LNCaP clone FGC (cell line): ENCODE measurements at regions not wholly inside any gene's neighbourhood (a gene's known extent, or its start where the extent isn't known, plus 50 kb on each side); places are given as distances from the start of the nearest gene placed in this dataset.

ENCODE experiments used
- DNase-seq: peaks from one replicate; pipeline ENCODE4 v3.0.0-alpha.2; 2011; ENCODE audit warnings: low read depth
- H3K4me3 ChIP-seq: 2 replicates; pipeline ENCODE4 v1.5.1; 2011; ENCODE audit warnings: mild to moderate bottlenecking, low read depth, low read length, control low read depth
- CTCF ChIP-seq: IDR thresholded peaks from 2 replicates; pipeline ENCODE4 v1.5.1; 2012; ENCODE audit warnings: mild to moderate bottlenecking; ENCODE audit not compliant: control insufficient read depth, insufficient read depth; ENCODE audit errors: extremely low read depth

DNA sequence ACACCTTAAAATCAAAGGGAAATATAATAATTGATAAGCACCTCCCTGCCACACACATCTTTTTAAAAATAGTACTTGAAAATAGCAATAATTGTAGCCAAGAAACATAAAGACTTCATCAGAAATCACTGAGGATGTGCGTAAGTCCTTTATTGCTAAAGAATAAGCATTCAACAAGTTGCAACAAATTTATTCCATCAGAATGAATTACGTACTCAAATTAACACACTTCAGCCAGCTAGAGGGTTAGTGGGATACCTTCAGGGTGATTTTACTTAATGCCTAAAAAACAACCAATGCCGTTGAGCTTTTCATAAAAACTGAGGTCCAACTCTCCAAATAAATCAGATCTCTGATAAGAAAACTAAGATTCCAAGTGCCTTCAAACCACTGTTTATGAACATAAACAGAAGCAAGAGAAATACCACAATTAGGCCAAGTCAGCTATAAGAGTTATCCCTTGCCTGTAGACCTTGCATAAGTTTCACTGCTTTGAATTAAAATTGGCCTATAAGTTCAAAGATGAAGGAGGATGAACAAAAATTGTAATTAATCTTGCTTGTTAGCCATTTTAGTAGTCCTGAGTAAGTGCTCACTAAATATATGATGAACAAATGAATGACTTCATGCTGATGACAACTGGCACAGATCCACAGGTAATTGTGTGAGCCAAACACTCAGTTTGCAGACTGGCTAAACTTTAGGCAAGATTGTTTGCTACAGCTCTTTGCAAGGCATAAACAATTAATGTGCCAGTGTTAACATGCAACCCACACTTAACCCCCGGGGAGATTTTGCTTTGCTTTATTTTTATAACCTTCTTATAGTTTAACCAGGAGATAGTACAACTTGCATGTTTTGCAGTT lies 375.1 kb upstream of the THBS1 start:
- DNase-seq, result no peak
- no peak overlapping the region for H3K4me3 ChIP-seq
- no peak for TF ChIP-seq CTCF

DNA sequence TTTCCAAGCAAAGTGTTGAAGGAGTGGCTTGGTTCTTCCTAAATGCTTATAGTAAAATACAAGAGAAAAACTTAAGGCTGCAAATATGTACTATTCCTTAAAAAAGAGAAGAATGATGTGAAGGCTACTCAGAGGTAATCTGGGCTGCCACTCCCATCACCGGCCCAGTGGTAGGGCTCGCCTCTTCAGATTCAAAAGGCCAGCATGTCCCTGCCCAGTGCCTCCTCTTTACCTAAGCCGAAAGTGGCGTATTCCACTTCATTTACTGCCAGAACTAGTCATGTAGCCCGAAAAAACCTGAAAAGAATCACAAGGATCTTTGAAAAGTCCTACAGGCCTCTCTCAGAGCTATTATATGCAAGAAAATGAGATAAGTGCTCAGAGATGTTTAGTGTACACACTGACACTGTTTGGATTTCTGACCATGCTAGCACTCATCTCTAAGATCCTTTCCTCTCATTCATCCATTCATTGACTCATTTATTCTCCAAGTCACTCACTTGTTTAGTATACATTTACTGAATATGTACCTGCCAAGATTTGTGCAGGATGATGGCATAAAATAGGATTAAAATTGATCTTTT lies 373.3 kb upstream of the THBS1 start:
- no peak for DNase-seq
- no peak for TF ChIP-seq CTCF
- H3K4me3 ChIP-seq, result no peak overlapping the region

GRCh38 chr15:39208187-39208586 lies 372.7 kb upstream of the THBS1 start:
- no peak for DNase-seq
- no peak overlapping the region for H3K4me3 ChIP-seq
- no peak for TF ChIP-seq CTCF

DNA sequence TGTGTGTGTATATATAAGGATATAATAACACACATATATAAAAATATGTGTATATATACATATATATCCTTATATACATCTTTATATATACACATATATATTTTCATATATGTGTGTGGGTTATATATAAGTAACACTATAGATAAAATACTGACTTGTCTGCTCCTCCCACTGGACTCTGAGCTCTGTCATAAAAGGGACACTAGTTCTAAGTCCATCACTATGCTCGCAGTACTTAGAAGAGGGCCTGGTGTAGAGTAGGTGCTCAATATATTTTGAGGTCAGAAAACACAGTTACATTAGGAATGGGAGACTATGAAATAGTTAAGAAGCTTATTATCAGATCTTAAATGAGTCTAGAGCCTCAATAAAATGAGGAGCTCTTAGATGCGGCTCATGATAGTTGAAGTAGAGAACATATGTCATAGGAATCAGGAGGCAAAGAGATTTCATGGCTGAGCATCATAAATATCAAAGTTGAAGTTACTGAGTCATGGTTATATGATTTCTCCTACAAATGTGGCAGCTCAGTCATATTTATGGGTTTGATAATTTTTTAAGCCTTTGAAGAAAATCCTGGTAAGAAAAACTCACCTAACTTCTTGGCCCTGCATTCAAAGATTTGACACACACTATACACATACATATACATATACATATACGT lies 371.2 kb upstream of the THBS1 start:
- DNase-seq, result no peak
- no peak overlapping the region for H3K4me3 ChIP-seq
- TF ChIP-seq CTCF, result no peak

DNA sequence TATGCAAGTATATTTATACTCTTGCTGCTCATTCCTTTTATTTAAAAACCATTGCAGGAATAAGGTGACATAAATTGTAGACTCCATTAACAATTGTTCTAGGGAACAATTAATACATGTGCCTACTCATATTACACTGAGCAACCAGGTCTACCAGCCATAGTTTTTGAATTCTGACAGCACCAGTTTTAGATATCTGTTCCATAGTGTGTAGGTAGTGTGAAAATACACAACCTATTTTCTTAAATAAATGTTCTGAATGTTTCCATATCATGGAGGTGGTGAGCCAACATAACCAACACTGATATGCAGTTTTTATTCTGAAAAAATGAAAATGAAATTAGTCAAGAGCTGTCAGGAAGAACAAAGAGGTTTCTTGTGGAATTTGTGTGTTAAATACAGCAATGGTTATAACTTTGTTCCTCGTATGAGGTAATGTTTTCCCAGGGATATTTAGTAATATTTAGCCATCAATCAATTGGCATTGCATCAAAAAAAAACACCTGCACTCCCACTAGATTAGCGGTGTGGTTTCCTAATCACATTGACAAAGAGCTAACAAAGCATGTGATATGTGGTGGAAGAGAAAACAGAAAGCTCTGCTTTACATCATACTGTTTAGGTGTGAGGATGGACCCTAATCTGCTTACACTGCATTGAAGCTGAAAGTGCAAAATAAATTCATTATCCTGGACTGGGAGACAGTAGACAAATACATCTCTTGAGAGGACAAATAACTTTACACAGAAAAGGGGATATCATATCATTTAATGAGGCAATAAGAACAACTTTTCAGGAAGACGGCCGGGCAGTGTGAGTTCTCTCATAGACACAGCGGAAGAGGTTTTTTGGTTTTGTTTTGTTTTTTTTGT lies 369.5 kb upstream of the THBS1 start:
- DNase-seq, result no peak
- TF ChIP-seq CTCF, result no peak
- H3K4me3 ChIP-seq, result no peak overlapping the region

GRCh38 chr15:39213385-39213840 lies 367.5 kb upstream of the THBS1 start:
- TF ChIP-seq CTCF, result no peak
- DNase-seq, result no peak
- no peak overlapping the region for H3K4me3 ChIP-seq
